HuH-7.5 (cell line): ENCODE measurements at regions not wholly inside any gene's neighbourhood (a gene's known extent, or its start where the extent isn't known, plus 50 kb on each side); places are given as distances from the start of the nearest gene placed in this dataset.
"Not testable (repeated sequence)": the region's sequence is repeated elsewhere in the genome, so short reads cannot be mapped to it uniquely, and the experiment has no call there.

ENCODE experiments used
- DNase-seq: peaks from one replicate; pipeline ENCODE4 v3.0.0; 2011; ENCODE audit warnings: low spot score

DNA sequence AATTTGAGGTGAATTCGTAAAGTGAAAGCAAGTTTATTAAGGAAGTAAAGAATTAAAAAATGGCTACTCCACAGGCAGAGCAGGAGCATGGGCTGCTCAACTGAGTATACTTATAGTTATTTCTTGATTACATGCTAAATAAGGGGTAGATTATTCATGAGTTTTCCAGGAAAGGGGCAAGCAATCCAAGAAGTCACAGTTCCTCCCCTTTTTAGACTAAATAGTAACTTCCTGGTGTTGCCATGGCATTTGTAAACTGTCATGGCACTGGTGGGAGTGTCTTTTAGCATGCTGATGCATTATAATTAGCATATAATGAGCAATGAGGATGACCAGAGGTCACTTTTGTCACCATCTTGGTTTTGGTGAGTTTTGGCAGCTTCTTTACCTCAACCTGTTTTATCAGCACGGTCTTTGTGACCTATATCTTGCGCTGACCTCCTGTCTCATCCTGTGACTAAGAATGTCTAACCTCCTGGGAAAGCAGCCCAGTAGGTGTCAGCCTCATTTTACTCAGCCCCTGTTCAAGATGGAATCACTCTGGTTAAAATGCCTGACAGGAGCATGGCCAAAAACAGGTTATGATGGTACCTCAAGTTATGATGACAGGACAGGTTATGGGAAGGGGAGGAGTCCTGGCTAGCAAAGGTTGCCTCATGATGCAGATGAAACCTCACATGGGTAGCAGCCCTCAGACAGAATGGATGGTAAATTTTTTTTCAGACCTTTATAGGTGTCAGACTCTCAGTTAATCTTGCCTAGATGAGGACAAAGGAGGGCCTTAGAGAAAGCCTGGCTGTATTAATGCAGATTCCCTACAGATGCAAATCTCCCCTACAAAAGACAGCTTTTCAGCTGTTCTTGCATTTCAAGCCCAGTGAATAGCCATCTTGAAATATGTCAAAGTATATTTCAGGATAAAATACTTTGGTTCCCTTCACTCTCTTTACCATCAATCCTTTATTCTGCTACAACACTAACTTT, 49.7 kb downstream of the SIPA1L2 start:
- DNase-seq = no peak

DNA sequence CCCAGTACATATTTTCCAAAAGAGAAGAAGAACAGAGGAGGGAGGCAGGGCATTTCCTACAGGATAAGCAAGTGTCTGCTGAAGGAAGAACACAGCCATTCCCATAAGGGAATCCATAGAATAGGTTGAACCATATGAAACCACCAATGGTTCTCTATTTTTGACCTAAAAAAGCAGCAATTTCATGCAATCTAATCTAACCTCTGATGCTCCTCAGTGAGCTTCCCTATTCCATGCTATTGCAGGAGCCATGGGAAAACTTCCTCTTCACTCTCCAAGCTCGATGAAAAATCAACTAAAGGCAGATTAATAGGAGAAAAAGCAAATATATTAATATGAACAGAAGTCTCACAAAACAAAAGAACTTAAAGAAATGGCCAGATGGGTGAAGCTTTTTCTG, 50.5 kb downstream of the SIPA1L2 start:
- no peak for DNase-seq

DNA sequence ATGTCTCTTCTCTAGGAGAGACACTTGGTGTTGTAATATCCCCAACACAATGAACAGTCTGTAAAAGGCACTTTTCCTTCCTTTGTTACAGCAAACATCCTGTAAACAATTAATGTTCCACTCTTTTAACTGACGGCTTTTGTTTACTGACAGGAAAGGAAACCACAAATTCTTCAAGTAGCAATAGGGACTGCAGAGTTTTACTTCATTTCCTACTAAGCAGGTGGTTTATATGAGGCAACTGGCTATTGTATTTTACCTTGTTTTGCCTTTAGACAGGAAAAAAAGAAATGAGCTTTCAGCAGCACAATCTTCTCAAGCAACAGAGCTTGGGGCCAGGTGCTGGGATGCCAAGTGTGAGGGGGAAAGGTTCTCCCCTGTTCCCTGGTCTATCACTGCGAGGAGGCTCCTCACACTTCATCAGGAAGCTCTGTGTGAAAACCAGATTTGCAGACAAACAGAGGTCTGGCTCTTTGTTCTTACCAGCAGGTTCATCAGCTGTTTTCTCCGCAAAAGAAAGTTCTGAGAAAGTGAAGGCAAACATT, 51.2 kb downstream of the SIPA1L2 start:
- DNase-seq = no peak

DNA sequence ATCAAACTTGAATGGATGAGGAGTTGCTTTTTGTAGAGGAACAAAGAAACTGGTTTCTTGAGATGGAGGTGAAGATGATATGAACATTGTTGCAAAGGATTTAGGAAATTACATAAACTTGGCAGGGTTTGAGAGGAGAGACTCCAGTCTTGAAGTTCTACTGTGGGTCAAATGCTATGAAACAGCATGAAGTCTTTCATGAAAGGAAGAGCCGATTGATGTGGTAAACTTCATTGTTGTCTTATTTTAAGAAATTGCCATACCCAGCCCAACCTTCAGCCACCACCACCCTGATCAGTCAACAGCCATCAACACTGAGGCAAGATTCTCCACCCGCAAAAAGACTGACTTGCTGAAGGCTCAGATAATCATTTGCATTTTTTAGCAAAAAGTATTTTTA, 52.2 kb downstream of the SIPA1L2 start:
- DNase-seq = no peak

DNA sequence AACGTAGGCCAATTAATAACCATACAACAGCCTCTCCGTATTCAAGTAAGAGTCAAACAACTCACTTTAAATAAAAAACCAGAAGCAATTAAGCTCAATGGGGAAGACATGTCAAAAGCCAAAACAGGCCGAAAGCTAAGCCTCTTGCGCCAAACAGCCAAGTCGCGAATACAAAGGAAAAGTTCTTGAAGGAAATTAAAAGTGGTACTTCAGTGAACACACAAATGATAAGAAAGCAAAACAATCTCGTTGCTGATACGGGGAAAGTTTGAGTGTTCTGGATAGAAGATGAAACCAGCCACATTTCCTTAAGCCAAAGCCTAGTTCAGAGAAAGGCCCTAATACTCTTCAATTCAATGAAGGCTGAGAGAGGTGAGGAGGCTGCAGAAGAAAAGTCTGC, 53.4 kb downstream of the SIPA1L2 start:
- no peak for DNase-seq

DNA sequence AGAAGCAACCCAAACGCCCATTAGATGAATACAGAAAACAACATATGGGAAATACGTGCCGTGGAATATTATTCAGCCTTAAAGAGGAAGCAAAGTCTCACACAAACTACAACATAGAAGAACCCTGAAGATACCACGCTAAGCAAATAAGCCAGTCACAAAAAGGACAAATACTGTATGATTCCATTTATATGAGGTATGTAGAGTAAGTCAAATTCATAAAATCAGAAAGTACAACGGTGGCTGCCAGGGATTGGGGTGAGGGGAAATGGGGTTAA, 54.2 kb downstream of the SIPA1L2 start:
- no peak for DNase-seq

DNA sequence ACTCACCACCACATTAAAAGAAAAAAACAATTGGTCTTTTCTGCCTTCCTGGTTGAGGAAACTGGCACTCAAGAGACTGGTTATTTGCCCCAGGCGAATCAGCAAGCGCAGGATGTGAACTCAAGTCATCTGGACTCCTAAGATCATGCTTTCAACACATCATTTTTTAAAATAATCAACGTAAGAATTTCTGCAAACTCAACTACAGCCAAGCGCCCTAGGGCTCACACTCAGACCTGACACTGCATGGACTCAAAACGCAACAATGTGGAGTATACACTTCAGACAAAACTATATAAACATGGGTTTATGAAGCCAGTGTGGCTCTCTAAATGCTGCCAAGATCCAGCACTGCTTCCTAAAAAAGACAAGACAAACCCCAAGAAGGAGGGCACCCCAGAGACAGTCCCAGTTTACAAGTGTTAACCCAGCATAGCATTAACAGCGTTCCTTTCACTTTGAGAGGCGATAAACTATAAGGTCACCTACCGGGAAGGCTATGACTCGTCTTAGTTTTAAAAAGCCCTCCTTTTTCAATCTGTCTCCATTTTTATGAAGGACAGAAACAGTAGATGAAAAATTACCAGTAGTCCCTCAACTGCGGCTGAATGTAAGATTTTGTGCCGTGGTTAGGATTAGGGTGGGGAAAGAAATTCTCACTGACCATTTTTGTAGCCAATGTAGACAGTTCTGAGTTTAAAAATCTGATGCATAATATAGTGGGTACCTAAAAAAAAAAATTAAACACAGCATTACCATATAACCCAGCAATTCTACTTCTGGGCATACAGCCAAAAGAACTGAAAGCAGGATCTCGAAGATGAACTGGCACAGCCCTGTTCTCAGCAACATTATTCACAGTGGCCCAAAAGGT, 54.8 kb downstream of the SIPA1L2 start:
- no peak for DNase-seq

DNA sequence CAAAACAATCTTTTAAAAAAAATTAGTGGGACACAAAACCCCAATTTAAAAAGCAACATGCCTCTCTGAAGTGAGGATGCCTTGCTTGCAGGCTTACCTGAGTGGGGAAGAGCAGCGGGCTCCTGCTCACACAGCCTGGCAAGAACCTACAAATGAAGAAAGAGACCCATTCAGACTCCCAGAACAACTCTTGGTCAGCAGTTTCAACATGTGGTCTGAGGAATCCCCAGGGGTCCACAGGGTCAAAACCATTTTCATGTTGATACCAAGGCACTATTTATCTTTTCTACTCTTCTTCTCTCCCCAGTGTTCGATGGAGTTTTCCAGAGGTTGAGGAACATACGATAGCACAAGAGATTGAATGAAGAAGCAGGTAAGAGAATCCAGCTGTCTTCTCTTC, 55.9 kb downstream of the SIPA1L2 start:
- DNase-seq = no peak

DNA sequence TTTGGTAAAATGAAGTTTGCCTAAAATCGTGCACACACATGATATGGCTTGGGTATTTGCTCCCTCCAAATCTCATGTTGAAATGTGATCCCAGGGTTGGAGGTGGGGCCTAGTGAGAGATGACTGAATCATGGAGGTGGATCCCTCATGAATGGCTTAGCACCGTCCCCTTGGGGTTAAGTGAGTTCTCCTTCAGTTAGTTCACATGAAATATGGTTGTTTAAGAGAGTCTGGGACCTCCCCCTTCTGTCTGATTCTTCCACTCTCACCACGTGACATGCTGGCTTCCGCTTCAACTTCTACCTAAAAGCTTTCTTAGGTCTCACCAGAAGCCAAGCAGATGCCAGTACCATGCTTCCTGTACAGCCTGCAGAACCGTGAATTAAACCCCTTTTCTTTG, 58.4 kb downstream of the SIPA1L2 start:
- DNase-seq = no peak

DNA sequence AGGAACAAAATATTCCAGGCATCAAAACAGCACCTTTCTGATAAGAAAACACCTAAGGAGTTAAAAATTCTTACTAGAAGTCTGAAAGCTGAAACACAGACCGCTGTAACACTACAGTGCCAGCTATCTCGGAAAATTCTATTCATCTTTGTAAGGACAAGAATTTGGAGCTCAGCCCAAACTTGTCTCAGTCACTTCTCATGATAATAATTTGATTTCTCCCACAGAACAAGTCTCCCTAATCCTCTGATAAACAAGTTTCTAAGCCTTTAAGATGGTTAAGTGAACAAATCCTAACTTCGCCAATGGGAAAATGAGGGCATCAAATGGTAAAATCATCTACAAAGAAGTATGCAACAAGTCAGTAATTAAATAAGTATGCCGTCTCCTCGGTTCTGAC, 59.9 kb downstream of the SIPA1L2 start:
- no peak for DNase-seq

DNA sequence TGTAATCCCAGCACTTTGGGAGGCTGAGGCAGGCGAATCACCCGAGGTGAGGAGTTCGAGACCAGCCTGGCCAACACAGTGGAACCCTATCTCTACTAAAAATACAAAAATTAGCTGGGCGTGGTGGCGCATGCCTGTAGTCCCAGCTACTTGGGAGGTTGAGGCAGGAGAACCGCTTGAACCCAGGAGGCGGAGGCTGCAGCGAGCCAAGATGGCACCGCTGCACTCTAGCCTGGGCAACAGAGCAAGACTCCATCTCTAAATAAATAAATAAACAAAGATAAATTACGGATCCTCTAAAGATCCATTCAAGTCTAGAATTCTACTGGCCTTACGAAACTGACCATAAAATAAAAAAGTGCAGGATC, 60.4 kb downstream of the SIPA1L2 start:
- not testable (repeated sequence) for DNase-seq

DNA sequence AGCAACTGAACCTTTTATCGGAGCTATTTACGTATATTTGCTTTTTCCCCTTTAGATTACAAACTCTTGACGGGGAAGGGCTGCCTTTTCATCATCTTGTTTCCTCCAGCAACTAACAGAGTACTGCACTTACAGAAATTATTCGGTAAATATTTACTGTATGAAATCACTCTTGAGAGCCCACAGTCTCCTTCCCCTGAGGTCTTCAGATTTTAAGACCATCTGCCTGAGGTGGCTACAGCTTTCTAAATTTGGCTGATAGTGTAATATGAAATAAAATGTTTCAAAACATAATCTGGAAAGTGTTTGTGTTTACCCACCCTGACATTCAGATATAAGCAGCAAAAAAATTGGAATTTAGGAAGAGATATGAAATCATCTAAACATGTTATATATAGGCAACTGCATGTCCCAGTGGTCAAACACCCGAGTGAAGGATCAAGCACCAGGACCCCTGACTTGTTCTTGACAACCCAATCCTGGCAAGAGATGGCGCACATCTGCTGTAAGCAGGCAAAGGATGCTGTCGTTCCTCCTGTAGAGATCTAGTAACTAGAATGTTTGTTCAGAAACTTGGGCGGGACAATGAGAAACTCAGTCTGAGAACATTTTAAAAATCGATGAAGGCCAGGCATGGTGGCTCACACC, 60.9 kb downstream of the SIPA1L2 start:
- no peak for DNase-seq

DNA sequence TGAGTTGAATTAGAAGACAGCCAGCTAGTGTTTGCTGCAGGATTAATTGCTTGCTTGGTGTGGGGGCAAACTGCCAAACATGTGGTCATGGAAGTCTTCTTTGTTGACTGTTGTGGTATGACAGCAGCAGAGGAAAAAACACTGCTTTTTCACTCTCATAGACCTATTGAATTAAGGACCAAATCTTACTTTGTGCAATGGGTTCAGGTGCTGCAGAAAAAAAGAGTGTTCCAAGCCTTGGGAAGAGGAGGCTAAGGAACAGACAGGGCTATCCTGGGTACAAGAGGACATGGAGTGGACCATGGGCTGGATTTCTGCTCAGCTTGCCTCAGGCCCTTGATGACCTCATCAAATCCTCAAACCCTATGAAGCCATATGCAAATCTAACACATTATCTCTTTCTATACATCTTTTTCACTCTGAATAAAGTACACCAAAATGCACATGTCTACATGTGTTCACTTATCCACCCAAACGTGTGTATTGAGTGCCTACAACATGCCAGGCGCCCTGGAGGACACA, 61.5 kb downstream of the SIPA1L2 start:
- no peak for DNase-seq

DNA sequence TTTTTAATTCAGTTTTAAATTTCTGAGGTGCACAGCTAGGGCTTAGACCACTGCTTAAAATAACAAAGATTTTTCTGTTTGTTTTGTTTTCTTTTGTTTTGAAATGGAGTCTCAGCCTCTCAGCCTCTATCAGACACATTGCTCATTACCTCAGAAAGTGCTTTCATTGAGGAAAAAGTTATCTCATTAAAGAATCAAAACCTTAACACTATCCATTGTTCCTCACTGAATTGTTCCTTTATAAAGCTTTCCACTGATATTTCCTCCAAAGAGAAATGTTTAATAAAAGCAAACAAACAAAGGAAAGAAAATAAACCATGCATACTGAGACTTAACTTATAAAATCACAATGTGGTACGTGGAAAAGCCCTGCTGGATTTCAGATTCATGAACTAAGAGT, 63.8 kb downstream of the SIPA1L2 start:
- no peak for DNase-seq

DNA sequence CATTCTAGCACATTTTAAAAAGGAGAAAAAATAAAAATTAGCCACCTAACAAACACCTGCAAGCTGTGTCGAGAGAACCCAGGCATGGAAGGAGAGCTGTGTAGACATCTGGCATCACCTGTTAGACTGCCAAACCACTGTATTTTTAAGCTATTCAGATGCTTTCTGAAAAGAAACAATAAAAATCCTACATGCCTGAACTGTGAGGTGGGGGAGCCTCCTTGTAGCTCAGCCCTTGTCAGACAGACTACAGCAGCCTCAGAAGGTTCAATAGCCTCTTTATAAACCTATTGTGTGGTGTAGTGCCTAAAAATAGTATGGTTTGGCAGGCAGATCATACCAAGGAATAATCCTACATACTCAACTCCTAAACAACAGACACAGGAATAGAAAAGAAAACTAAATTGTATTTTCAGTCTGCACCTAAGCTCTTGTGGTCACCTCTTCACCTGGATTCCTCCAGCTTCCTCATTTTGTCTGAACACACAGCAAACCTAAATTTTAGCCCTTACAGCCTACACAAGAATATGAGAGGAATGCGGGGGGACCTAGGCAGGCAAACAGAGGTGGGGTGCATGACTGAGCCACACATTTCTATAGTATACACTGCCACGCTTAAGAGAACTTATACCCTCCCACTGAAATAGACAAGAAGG, 67.0 kb downstream of the SIPA1L2 start:
- no peak for DNase-seq

DNA sequence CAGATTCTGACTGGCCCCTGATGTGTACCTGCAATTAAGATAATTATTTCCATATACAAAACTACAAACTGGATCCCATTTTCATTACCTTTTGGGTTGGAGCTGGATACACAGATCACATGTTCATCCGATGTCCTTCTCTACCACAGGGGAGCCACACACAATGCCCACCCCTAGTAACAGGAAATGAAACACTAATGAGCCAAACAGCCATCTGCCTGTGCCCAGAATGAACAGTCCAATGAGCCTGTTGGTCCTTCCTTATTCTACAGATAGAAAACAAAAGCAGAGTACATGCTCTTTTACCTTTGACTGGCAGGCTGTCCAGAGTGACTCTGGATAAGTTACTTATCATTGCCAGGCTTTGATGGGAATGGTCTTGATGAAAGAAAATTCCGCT, 68.6 kb downstream of the SIPA1L2 start:
- no peak for DNase-seq

DNA sequence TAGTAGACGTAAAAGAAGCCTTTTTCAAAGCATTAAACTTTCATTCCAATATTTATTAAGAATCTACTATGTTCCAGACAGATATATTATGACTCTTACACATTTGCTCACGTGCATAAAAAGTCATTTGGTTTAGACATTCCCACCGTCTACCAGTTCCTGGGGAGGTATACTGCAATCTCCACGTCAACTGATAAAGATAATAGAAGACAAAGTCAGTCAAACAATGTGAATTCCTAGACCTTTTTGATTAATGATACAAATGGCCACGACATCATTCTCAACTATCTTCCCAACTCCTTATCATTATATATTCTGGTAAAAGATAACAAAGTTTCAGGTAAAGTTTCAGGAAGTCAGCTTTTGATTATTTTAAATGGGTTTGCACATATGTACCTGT, 69.0 kb downstream of the SIPA1L2 start:
- no peak for DNase-seq

DNA sequence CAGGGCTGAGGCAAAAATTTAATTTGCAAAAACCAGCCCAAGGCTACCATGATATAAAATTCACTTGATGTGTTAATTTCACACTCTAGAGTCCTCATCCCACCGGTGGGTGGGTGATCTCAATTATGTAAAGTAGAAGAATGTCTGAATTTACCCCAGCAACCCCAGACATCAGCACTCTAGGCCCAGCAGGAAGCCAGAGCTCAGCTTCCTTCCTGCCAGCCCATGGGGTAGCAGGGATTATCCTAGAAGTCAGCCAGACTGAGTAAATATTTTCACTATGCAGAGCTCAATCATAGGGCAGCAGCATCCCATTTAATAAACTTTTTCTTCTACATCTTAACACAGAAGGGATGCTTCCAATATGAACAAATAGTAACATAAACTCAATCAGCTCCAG, 71.0 kb downstream of the SIPA1L2 start:
- no peak for DNase-seq

DNA sequence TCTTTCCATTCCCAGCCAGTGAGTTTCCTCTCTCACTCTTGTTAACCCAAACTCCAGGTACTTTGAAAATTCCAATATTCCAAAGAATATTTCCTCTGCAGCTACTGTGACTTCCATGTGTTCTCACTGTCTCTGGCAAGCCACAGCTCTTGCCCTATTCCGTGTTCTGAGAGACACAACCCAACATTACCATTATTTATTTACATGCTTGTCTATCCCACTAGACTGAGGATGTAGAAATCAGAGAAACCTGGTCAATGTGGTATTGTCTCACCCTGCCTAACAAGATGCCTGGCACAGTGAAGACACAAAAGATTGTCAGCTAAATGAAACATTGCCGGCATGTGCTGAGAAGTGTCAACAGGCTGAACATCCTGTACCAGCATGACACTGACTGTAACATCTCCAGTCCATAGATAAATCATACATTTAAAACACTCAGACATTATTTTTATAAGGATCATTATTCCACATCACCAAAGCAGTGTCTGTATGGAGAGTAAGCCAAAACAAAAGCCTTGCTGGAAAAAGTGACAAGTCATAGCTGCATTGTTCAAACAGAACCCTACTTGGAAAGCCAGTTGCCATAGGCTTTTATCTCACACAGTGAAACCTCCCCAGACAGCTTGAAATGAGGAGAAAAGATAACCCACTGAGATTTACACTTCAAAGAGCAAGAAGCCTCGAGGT, 72.3 kb downstream of the SIPA1L2 start:
- no peak for DNase-seq

DNA sequence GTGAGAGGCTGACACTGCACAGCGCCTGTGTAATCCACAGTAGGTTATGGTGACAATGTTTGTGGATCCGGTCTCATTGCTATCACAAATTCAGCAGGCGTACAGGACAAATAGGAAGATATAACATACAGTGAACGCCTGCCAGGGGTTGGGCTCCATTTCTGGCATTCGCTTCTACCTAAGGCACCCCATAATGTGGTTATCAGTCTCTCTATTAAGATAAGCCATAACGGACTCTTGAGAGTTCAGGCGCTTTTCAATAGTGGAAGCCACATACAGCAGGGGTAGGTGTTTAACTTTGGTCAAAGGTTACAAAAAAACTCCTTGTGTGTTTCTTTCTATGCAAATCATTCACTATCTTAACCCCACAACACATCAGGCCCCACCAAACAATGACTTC, 72.8 kb downstream of the SIPA1L2 start:
- DNase-seq = no peak

DNA sequence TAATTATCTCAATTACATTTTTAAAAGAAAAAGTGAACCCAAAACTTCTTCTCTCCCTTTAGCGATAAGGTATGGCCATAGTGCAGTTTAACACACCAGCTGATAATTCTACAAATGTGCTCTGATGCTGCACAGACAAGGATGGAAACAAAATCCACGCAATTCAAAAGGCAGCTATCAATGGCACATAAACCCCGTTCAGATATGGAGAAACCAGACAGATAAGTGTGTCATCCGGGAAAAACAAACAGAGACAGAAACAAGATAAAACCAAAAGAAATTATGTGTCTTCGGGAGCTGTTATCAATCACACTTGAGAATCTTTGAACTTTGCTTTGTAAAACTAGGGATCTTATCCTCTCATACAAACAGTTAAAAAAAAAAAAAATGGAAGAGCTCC, 73.6 kb downstream of the SIPA1L2 start:
- DNase-seq = no peak
